ENCODE measurements at regions not wholly inside any gene's neighbourhood (a gene's known extent, or its start where the extent isn't known, plus 50 kb on each side); places are given as distances from the start of the nearest gene placed in this dataset.

DNA sequence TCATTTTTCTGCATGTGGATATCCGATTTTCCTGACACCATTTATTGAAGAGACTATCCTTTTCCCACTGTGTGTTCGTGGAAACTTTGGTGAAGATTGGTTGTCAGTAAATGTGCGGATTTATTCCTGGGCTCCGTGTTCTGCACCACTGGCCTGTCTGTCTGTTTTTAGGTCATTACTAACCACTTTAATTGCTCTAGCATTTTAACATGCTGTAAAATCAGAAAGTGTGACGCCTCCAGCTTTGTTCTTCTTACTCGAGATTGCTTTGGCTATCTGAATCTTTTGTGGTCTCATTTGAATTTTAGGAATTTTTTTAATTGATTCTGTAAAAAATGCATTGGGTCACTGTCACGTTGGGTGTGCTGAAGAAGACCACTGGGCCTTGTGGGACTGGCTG, 1458.7 kb downstream of the AACS start:
- H3K9me3 ChIP-seq (ENCODE audit: control extremely low read depth in 1 of 3, control insufficient read depth in 2 of 3, insufficient read depth in 1 of 3, low read length in 2 of 3) = peaks cover 0 to 3% (median 0%) of the 10 kb centered on the region in 3 donors
- CTCF ChIA-PET = no interaction called here

DNA sequence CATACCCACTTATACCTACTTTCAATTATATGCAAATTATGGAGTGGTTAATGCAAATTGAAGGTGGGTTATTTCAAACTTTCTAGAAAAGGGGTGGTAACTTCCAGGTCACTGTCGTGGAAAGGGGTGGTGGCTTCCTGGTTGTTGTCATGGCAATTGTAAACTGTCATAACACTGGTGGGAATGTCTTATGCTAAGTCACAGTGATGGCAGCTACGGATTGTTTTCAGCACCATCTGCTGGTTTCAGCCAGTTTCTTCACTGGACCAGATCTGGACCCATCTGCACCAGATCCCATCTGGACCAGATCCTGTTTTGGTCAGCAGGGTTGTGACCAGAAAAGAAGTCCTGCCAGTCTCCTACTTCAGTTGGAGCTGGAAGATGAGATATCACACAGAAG, 1469.3 kb downstream of the AACS start:
- Histone ChIP-seq H3K4me3 (ENCODE audit: control extremely low read depth in 1 of 5, extremely low read depth in 1 of 5, insufficient read depth in 1 of 5, low read depth in 2 of 5, low read length in 4 of 5) (no peak overlapping the region), H3K36me3 (replicated peaks in 1 of 2; ENCODE audit: control extremely low read depth in 1 of 2, control insufficient read depth in 1 of 2, extremely low read depth in 1 of 2, insufficient read depth in 2 of 2, low read length in 1 of 2) (no peaks in the 10 kb centered on the region), H3K27ac (ENCODE audit: low read length in 2 of 2) (no peak overlapping the region), H3K79me2 (ENCODE audit: control insufficient read depth, insufficient read depth, low read length) (no peaks in the 10 kb centered on the region), H2AFZ (ENCODE audit: insufficient read depth, low read depth, low read length, poor library complexity, severe bottlenecking) (no peak overlapping the region), H3K9me3 (ENCODE audit: control extremely low read depth in 1 of 3, control insufficient read depth in 2 of 3, insufficient read depth in 1 of 3, low read length in 2 of 3) (peaks cover 0 to 2% (median 0%) of the 10 kb centered on the region in 3 donors), H3K4me1 (ENCODE audit: control insufficient read depth in 2 of 2, insufficient read depth in 2 of 2, low read length in 2 of 2) (no peaks in the 10 kb centered on the region), H4K20me1 (ENCODE audit: control insufficient read depth, insufficient read depth, low read length, poor library complexity, severe bottlenecking) (no peaks in the 10 kb centered on the region), H3K9ac (ENCODE audit: low read length) (no peak overlapping the region), H3K4me2 (replicated peaks; ENCODE audit: low read depth, low read length, poor library complexity, severe bottlenecking) (no peak overlapping the region), H3K27me3 (replicated peaks in 1 of 4; ENCODE audit: control extremely low read depth in 1 of 4, control insufficient read depth in 3 of 4, insufficient read depth in 4 of 4, low read length in 3 of 4) (no peaks in the 10 kb centered on the region)
- TF ChIP-seq EZH2 (IDR thresholded peaks at IDR 0.05; ENCODE audit: borderline replicate concordance, insufficient read depth, low read depth, low read length, poor library complexity, severe bottlenecking) = no peak
- TF ChIP-seq, protein P1, sequence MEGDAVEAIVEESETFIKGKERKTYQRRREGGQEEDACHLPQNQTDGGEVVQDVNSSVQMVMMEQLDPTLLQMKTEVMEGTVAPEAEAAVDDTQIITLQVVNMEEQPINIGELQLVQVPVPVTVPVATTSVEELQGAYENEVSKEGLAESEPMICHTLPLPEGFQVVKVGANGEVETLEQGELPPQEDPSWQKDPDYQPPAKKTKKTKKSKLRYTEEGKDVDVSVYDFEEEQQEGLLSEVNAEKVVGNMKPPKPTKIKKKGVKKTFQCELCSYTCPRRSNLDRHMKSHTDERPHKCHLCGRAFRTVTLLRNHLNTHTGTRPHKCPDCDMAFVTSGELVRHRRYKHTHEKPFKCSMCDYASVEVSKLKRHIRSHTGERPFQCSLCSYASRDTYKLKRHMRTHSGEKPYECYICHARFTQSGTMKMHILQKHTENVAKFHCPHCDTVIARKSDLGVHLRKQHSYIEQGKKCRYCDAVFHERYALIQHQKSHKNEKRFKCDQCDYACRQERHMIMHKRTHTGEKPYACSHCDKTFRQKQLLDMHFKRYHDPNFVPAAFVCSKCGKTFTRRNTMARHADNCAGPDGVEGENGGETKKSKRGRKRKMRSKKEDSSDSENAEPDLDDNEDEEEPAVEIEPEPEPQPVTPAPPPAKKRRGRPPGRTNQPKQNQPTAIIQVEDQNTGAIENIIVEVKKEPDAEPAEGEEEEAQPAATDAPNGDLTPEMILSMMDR (IDR thresholded peaks at IDR 0.05) = no peak
- H3K4me3 Mint-ChIP-seq = no peak overlapping the region
- ChIA-PET CTCF (no interaction called here), POLR2A (no interaction called here)
- H3K9me3 Mint-ChIP-seq (ENCODE audit: insufficient read depth) = peaks cover 3% of the 10 kb centered on the region
- H3K27me3 Mint-ChIP-seq = no peaks in the 10 kb centered on the region
- 62% methylated on average over 2 of the region's 2 CpGs for WGBS (ENCODE audit: insufficient coverage)
- no peaks in the 10 kb centered on the region for H3K4me1 Mint-ChIP-seq
- intact Hi-C loops (cut with micrococcal nuclease) = no loop called here
- H3K27ac Mint-ChIP-seq = no peak overlapping the region
- no peak for DNase-seq
- ATAC-seq (ENCODE audit: low read depth) = no peak

More for the DNA sequence above, 1458.7 kb downstream of the AACS start:
- H3K4me1 Mint-ChIP-seq = no peaks in the 10 kb centered on the region
- Histone ChIP-seq H3K9ac (ENCODE audit: low read length) (no peak overlapping the region), H3K4me2 (replicated peaks; ENCODE audit: low read depth, low read length, poor library complexity, severe bottlenecking) (no peak overlapping the region), H3K36me3 (replicated peaks in 1 of 2; ENCODE audit: control extremely low read depth in 1 of 2, control insufficient read depth in 1 of 2, extremely low read depth in 1 of 2, insufficient read depth in 2 of 2, low read length in 1 of 2) (no peaks in the 10 kb centered on the region), H3K79me2 (ENCODE audit: control insufficient read depth, insufficient read depth, low read length) (no peaks in the 10 kb centered on the region), H4K20me1 (ENCODE audit: control insufficient read depth, insufficient read depth, low read length, poor library complexity, severe bottlenecking) (no peaks in the 10 kb centered on the region), H3K27me3 (replicated peaks in 1 of 4; ENCODE audit: control extremely low read depth in 1 of 4, control insufficient read depth in 3 of 4, insufficient read depth in 4 of 4, low read length in 3 of 4) (no peaks in the 10 kb centered on the region), H3K27ac (ENCODE audit: low read length in 2 of 2) (no peak overlapping the region), H3K4me3 (ENCODE audit: control extremely low read depth in 1 of 5, extremely low read depth in 1 of 5, insufficient read depth in 1 of 5, low read depth in 2 of 5, low read length in 4 of 5) (no peak overlapping the region), H2AFZ (ENCODE audit: insufficient read depth, low read depth, low read length, poor library complexity, severe bottlenecking) (no peak overlapping the region), H3K4me1 (ENCODE audit: control insufficient read depth in 2 of 2, insufficient read depth in 2 of 2, low read length in 2 of 2) (no peaks in the 10 kb centered on the region)
- intact Hi-C loops (cut with micrococcal nuclease) = no loop called here
- no peak overlapping the region for H3K27ac Mint-ChIP-seq
- DNase-seq (no peak), ATAC-seq (ENCODE audit: low read depth) (no peak)
- TF ChIP-seq, protein P1 (IDR thresholded peaks at IDR 0.05) = no peak
- TF ChIP-seq EZH2 (IDR thresholded peaks at IDR 0.05; ENCODE audit: borderline replicate concordance, insufficient read depth, low read depth, low read length, poor library complexity, severe bottlenecking) = no peak
- H3K27me3 Mint-ChIP-seq = no peaks in the 10 kb centered on the region
- H3K4me3 Mint-ChIP-seq = no peak overlapping the region
- H3K9me3 Mint-ChIP-seq (ENCODE audit: insufficient read depth) = no peaks in the 10 kb centered on the region
- 75% methylated on average over 5 of the region's 7 CpGs for WGBS (ENCODE audit: insufficient coverage)
- POLR2A ChIA-PET = no interaction called here

Measured in B cell (primary cell).